UCSD-AML1 (cell line): ENCODE measurements at regions not wholly inside any gene's neighbourhood (a gene's known extent, or its start where the extent isn't known, plus 50 kb on each side); places are given as distances from the start of the nearest gene placed in this dataset.
"Not testable (repeated sequence)": the region's sequence is repeated elsewhere in the genome, so short reads cannot be mapped to it uniquely, and the experiment has no call there.

Source experiments
- DNase-seq: peaks from one replicate; lab custom pipeline; 2025; ENCODE audit not compliant: unreplicated experiment; lab: John Stamatoyannopoulos, UW

DNA sequence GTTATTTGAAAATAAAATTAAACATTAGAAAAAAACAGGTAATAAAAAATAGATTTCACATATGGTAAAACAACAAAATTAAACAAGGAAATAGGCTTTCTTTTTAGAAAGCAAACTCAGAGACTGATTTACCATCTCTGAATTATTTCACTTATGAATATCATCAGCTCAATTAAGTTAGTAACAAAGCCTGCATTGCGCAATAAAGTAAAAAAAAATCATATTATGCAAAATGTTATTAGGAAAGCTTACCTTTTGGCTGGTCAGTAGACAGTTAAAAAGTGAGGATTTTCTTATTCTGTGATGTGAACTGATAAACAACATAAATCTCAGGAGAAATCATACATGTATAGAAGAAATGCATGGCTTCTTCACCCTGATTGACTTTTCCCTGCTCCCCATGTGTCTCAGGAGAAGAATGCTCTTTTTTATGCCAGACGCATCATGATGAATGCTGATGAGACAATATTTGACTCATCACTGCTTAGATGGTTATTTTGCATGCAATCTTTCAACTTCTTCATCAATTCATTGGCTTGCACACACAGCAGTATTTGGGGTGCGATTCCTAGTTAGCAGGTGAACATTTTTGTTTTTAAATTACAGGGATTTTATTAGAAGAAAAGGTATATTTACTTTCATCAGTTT lies 124.5 kb upstream of the USP15 start:
- no peak for DNase-seq

DNA sequence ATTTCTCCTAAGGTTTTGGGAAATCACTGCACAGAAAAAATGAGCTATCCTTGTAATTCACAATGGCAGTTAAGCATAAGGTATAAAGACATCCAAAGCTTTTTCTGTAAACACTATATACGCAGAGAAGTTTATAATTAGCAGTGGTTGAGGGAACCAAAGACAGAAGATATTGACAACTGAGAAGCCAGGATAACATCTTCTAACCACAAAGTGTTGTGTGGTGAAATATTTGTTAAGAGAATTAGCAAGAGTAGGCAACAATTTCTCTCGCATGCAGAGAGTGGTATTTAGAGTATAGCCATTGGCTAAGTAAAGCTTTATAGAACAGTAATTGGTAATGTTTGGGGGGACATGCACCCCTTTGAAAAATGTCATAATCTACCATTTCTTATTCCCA lies 123.7 kb upstream of the USP15 start:
- DNase-seq, result no peak

DNA sequence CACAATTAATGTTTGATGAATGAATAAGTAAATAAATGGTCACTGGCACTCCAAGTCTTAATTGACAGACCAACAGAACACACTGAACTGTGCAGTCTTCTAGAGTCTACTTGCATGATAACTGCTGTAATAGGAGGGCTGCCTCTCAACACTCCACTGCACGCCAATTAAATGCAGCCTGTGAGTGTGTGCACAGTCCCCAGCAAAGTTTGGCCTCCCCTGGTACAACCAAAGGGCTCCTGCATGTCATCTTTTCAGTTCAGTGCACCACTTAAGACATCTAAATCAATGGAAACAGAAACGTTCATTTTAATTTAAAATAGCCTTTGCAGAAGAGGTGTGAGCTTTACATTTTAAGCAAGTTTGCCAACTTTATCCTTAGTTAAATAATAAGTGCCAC lies 121.7 kb upstream of the USP15 start:
- DNase-seq, result no peak

DNA sequence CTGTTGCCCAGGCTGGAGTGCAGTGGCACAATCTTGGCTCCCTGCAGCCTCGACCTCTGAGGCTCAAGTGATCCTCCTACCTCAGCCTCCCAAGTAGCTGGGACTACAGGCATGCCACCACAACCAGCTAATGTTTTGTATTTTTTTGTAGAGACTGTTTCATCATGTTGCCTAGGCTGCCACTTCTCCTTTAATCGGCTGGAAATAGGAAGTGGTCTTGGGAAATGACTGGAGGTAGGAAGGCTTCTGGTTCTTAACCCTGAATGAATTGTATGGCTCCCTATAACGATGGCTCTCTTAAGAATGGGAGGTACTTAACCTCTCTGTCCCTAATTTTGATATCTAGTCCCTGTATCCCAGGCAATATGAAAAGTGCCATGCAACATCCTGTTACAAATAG lies 113.9 kb upstream of the USP15 start:
- no peak for DNase-seq

DNA sequence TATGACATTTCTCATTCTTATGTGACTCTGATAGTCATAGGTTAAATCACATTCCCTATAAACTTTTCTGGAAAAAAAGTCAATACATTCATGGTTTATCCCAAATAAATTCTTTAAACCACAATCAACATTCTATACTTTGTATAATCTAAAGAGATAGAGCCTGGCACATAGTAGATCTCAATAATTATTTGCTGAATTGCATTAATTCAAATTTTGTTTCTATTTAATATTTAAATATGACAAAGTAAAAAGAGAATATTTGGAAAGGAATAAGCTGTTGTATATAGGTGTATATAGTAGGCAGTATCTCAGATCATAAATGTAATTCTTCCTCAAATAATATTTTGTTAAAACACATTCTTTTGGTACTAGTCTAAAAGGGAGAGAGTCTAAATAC lies 102.2 kb upstream of the USP15 start:
- DNase-seq, result no peak

DNA sequence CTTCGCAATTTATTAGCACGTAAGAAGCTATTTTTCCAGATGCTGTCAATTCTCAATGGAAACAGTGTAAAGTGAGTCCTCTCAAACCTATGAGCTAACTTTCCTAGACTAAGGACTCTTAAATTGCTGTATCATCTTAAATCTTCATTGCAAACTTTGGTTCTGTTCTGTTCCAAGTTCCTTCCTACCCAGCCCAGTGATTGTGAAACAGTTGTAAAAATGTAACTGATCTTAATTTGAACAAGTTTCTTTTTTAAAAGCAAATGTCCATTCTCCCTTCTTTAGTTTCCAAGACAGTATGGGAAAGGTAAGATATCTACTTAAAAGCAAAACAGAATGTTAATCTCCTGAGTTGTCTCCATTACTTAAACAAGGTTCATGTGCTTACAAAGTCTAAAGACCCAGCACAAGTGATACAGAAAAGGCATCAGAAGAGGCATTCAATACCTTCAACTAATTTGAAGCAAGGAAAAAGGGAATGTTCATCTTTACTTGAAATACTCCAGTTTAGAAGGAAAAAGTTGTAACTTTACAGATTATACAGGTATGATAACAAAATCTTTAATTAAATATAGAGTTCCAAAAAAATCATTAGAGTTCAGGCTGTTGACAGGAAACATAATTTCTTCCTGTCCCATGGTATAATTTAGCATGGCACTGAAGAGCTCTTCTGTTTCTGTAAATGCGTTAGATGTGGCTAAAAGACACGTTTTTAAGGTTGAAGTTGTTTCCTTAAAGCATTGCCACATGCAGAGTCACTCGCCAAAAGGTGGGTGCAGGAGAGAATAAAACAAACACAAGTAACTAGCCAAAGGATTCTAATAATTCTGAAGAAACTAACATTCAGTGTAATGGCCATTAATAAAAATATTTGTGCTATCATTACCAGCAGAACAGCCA lies 101.5 kb upstream of the USP15 start:
- DNase-seq, result no peak

DNA sequence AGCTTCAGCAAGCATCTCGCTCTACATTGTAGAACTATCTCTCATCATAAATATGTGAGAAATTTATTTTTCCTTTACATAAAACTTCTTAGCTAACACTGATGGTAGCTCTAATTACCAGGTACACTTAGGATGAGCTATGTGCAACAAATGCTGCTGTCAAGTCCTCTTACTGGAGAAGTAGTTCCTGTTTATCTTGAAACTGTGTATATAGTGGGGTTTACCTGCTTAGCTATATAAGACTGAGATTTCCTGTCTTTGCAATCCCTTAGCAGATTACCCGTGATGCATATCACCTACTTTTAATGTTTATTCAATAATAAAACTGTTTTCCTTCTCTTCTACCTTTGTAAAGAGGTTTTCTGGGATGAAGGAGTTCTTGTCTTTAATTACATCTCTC lies 98.0 kb upstream of the USP15 start:
- no peak for DNase-seq

DNA sequence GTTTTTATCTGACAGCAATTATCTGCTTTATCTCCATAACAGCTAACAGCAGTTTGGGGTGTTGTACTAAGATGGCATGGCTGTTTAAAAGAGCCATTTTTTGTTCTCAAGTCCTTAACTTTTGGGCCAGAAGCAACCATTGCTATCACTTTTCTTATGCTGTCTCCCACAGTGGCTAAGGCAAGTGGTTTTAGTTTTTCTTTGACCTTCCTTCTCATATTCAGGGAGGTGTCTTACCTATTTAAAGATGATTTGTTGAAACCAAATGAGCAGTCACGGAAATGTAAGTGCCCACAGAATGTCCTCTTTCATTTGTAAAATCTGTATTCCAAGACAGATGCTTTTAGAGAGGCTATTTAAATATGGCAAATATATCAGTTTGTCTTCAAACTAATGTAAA lies 96.8 kb upstream of the USP15 start:
- no peak for DNase-seq

DNA sequence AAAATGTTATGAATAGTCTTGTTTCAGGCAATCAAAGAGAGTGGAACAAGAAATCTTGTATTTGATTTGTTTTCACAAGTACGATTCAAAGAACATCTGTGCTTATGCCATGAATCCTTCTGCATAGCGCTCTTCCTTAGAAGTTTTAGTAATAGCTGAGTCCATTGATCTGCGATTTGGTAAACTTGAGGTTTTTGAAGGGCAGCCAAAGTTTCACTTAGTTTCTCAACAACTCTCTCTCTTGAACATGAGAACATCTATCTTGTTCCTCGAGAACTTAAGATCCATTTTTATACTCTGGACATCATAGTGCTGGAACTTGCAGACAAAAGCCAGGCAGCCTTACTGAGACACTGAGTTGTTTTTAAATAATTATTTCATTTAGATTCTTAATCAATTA lies 96.2 kb upstream of the USP15 start:
- DNase-seq, result no peak

DNA sequence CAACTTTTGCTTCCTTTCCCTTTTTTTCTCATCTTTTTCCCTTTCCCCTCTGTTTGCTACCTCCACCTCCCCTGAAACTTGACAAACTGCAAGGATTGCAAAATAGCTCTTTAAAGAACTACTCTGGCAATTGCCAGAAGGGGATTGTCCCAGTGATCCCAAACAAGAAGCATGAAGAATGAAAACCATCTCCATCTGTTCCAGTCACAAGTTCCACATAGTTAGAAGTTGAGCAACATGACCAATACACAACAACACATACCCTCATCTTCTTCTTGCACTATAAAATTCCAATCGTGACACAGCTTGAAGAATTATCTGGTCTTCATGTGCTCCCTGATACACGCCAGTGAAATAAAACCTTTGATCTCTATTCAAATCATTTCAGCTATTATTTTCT lies 93.7 kb upstream of the USP15 start:
- DNase-seq, result no peak

DNA sequence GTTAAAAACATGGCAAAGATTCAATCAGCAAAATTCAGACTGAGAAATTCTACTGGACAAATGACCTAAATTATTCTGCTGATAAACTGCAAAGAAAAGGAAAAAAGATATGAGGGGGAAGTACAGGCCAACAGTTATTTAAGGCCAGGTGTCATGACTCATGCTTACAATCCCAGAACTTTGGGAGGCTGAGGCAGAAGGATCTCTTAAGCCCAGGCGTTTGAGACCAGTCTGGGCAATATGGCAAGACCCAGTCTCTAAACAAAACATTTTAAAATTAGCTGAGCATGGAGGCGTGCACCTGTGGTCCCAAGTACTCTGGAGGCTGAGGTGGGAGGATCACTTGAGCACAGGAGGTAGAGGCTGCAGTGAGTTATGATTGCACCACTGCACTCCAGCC lies 91.8 kb upstream of the USP15 start:
- no peak for DNase-seq

DNA sequence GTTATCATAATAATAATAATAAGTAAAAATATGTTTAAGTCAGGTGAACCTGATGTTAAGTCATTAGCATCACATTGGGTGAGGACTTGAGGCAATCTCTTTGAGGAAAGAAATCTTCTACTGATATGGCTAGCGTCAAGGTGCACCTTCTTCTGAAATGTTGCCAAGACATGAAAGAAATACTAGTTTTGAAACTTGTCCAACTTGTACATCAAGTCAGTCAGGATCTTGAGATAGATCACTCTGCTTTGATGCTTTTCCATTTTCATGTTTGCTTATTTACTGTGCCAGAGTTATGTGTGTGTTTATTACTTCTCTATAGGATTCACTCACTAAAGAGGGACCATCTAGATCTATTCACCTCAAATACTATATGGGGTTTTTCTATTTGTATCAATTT lies 90.0 kb upstream of the USP15 start:
- DNase-seq, result no peak

DNA sequence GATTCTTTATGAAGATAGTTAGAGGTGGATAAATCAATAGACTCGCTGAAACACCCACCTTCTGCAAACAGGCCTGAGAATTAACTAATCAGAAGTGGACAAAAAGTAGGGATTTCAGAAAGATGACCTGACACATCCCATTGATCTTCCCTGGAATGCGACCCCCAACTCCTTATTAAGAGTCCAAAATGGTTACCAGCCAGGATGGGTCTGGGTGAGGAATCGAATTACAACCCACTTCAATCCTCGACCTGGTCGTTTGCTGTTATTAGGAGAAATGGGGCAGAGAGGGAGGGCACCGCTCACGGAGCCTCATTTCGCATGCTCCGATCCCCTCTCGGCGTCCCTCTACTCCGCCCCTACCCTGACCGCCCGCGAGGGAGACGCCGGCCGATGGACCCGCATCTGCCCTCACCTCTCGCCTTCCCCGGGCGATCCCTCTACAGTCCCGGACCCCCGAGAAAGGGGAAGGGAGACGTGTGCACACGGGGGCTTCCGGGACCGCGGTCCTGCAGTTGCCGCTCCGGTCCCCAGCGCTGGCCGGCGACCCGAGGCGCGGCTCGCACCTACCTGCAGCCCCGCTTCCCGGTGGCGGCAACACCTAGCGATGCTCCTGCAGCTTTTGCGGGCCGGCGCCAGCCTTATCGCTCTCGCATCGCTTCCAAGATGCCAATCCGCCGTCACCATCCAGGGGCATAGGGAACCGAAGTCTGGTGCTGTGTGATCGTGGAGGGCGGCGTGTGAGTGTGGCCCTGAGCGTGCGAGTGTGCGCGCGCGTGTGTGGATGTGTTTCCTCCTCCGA lies 69.3 kb upstream of the USP15 start:
- no peak for DNase-seq

DNA sequence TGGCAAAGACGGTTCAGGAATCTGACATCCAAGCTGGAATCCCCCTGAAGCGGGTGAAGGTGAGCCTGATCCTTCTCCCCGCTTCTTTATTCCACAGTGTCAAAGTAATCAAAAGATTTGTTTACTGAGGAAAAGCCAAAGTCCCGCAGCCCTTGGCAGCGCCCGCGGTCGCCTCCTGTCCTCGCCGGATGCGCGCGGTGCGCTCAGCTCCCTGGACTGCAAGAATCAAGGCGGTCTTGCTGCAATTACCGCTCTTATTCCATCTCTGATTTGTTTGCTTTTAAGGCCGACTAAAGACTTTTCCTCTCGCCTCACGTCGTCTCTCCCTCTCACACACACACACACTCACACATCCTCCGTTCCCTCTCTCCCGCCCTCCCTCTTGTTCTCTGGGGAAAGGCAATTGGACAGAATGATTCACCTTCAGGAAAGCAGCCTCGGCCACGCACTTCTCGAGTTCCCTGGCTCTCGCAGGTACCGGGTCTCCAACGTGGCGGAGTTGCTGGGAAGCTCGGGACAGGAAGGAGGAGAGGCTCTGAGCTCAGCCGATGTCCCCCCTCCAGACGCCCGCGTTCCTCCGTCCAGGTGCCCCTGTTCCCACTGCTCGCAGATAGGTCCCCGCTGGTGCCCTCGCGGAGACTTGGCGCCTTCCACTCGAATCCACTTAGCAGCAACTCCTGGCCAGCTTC lies 68.6 kb upstream of the USP15 start:
- DNase-seq, result no peak

DNA sequence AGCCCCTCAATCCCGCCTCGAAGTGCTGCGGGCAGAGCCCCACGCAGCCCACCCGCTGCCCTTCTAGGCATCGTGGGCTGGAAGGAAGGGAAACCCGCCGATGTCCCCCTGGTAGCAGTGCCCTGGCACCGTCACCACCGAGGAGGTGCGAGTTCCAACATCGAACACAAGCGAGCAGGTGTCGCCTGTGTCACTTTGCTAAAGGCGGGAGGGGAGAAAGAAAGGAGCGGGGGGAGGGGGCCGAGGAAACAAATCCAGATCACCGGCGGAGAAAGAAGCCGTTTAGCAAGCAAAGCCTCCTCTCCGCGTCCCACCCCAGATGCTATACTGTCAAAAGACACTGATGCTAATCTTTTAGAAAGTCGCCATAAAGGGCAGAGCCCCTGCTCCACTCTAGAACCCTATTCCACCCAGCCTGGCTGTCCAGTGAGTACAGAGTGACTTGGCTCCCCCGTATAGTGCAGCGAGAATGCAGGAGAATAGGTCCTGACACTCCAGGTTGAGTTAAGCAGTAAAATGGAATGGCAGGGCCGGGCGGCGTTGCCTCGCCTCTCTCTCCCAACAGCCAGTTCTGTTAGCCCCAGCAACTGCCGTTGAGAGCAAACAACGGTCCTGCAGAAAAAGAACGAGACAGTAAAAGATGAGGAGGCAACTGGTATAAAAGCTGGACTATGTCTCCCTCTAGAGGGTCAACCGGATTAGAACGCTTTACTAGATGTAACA lies 67.9 kb upstream of the USP15 start:
- peak; percentile 21 for DNase-seq

DNA sequence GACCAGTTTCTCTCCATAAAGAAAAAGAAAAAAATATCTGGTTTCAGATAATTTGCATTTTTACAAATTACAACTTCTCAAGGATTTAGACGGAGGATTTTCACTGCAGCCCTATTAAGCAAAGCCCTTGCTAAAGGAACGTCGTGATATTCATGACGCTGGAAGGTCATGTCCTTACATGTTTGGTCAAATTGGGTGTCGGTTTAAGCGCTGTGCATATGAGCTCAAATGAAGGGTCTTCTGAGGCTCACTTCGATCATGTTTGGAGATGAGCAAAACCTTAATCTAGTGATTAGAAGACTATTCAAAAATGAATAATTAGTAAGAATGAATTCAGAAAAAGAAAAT lies 67.3 kb upstream of the USP15 start:
- DNase-seq, result no peak

DNA sequence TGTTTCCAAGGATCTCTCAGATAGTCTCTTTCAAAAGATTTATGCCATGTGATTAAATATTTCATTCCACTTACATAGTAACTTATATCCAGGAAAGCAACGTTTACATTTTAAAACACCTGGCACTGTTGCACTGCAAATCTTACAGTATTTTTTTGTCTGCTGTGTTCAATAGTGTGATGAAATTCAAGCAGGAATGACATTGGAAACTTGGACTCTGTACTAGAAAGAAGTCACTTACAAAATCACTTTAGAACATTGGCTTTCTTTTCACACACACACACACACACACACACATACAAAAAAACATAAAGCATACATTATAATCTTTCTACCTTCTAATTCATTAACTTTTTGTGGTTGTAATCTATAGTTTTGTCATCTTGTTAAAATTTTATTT lies 66.2 kb upstream of the USP15 start:
- no peak for DNase-seq

DNA sequence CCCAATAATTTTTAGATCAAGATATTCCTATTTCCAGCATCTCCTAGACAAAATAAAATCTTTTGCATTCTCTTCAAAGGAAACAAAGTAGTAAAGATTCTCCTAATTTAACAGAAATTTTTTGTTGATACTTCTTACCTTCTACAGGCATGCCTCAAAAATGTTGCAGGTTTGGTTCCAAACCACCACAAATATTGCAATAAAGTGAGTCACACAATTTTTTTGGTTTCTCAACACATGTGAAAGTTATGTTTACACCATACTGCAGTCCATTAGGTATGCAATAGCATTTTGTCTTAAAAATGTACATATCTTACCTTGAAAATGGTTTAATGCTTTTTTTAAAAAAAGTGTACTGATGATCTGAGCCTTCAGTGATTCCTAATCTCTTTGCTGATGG lies 65.6 kb upstream of the USP15 start:
- no peak for DNase-seq

DNA sequence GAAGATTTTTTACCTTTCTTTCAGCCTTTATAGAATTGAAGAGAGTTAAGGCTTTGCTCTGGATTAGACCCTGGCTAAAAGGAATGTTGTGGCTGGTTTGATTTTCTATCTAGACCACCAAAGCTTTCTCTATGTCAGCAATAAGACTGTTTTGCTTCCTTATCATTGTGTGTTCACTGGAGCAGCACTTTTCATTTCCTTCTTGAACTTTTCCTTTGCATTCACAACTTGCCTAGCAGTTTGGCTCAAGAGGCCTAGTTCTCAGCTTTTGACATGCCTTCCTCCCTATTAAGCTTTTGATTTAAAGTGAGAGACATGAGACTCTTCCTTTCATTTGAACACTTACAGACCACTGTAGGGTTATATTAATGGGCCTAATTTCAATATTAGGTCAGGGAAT lies 64.1 kb upstream of the USP15 start:
- no peak for DNase-seq

DNA sequence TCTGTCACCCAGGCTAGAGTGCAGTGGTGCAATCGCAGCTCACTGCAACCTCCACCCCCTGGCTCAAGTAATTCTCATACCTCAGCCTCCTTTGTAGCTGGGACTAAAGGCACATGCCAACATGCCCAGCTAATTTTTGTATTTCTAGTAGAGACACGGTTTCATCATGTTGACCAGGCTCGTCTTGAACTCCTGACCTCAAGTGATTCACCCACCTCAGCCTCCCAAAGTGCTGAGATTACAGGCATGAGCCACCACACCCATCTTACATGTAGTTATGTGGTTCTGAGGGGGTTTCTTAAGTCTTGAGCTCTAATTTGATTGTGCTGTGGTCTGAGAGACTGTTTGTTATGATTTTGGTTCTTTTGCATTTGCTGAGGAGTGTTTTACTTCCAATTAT lies 57.3 kb upstream of the USP15 start:
- DNase-seq, result not testable (repeated sequence)

DNA sequence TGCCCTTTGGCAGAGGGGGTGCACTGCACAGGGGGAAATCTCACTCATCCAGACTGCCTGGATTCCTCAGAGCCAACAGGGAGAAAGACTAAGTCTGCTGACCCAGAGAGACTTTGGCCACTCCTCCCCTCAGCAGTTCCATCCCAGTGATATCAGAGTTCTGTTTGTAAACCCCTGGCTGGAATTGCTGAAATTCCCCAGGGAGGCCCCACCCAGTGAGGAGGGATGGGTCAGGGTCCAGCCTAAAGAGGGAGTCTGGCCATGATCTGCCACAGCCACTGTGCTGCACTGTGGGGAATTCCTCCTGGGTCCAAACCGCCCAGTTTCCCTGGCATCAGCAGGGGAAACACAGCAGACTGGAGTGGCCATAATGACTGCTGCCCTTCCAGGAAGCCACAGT lies 54.9 kb upstream of the USP15 start:
- DNase-seq, result no peak
